Activated CD4-positive, alpha-beta memory T cell treated with anti-CD3 and anti-CD28 coated beads for 36 hours (primary cell): ENCODE measurements at regions not wholly inside any gene's neighbourhood (a gene's known extent, or its start where the extent isn't known, plus 50 kb on each side); places are given as distances from the start of the nearest gene placed in this dataset.
A peak's percentile ranks its signal among the peaks of the same experiment; 100 is the strongest.
"Not testable (repeated sequence)": the region's sequence is repeated elsewhere in the genome, so short reads cannot be mapped to it uniquely, and the experiment has no call there.

ENCODE experiments used
- CTCF ChIA-PET: fragments of 350-600 bp; sonication (Branson Sonifier 250); formaldehyde crosslinking; loops from one replicate; lab custom pipeline; 2021; ENCODE audit warnings: antibody characterized with exemption, inconsistent platforms; lab: Charles Lee
- POLR2A ChIA-PET: fragments of 350-600 bp; sonication (Branson Sonifier 250); formaldehyde crosslinking; loops from one replicate; lab custom pipeline; 2021; ENCODE audit warnings: antibody characterized with exemption; lab: Charles Lee
- DNase-seq: peaks from one replicate; pipeline ENCODE4 v3.0.0-alpha.2; 2020
- H3K27ac Mint-ChIP-seq: one replicate; pipeline ENCODE4 v1.8.0; 2021; ENCODE audit warnings: mixed read lengths
- H3K27me3 Mint-ChIP-seq: one replicate; pipeline ENCODE4 v1.8.0; 2021; ENCODE audit warnings: mixed read lengths
- H3K36me3 Mint-ChIP-seq: one replicate; pipeline ENCODE4 v1.8.0; 2021; ENCODE audit warnings: mixed read lengths
- H3K4me1 Mint-ChIP-seq: one replicate; pipeline ENCODE4 v1.8.0; 2021; ENCODE audit warnings: low read depth, mixed read lengths
- H3K4me3 Mint-ChIP-seq: one replicate; pipeline ENCODE4 v1.8.0; 2021; ENCODE audit warnings: mild to moderate bottlenecking, mixed read lengths
- H3K9me3 Mint-ChIP-seq: one replicate; pipeline ENCODE4 v1.8.0; 2021; ENCODE audit warnings: mixed read lengths
- intact Hi-C: fragments of 100-400 bp; cut with micrococcal nuclease; formaldehyde crosslinking; loops from one replicate; pipeline ENCODE4 v1.15.1; 2023

GRCh38 chr12:59452259-59452658 lies 143.6 kb upstream of the SLC16A7 start:
- Mint-ChIP-seq H3K36me3 (no peaks in the 10 kb centered on the region), H3K4me1 (no peaks in the 10 kb centered on the region), H3K9me3 (peaks cover 3% of the 10 kb centered on the region), H3K27ac (no peak overlapping the region), H3K27me3 (no peaks in the 10 kb centered on the region), H3K4me3 (no peak overlapping the region)
- intact Hi-C loops = no loop called here
- POLR2A ChIA-PET = no interaction called here
- DNase-seq = no peak
- CTCF ChIA-PET = no interaction called here

DNA sequence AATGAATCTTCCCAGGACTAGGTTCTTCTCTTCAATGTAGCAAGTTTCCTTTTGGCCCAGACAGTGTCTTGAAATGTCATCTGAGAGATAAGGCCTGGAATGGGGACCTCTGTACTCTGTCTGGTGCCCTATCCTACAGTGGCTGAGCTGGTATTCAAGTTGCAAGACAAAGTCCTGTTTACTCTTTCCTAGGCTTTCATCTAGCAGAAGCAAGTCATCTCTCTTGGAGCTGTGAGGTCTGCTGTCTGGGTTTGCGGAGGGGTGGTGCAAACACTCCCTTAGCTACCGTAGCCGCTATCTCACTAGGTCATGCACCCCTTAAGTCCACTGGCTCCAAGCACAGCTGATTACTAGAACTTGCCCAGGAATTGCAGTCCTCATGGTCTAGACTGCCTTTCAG lies 149.7 kb upstream of the SLC16A7 start:
- H3K27me3 Mint-ChIP-seq = peaks cover 5% of the 10 kb centered on the region
- no peaks in the 10 kb centered on the region for H3K4me1 Mint-ChIP-seq
- POLR2A ChIA-PET = no interaction called here

GRCh38 chr12:59444932-59445331 lies 150.9 kb upstream of the SLC16A7 start:
- Mint-ChIP-seq H3K4me1 (no peaks in the 10 kb centered on the region), H3K27ac (no peak overlapping the region), H3K27me3 (peaks cover 10% of the 10 kb centered on the region), H3K4me3 (no peak overlapping the region), H3K9me3 (peaks cover 23% of the 10 kb centered on the region), H3K36me3 (peaks cover 3% of the 10 kb centered on the region)
- ChIA-PET POLR2A (no interaction called here), CTCF (interaction anchor here (1.5 to 2.6 kb wide), 2 partner anchors 15 to 364 kb away, joined by 4 to 12 read pairs; no protein-coding TSS in a partner anchor)
- intact Hi-C loops = no loop called here
- DNase-seq = peak; percentile 13

More for the DNA sequence above, 149.7 kb upstream of the SLC16A7 start:
- no peak for DNase-seq
- CTCF ChIA-PET = interaction anchor here (0.5 to 2.6 kb wide), 4 partner anchors 17 to 363 kb away, joined by 3 to 12 read pairs (median 4); no protein-coding TSS in a partner anchor
- peaks cover 3% of the 10 kb centered on the region for H3K36me3 Mint-ChIP-seq
- H3K27ac Mint-ChIP-seq = no peak overlapping the region
- intact Hi-C loops = no loop called here
- H3K9me3 Mint-ChIP-seq = peaks cover 15% of the 10 kb centered on the region
- H3K4me3 Mint-ChIP-seq = no peak overlapping the region

GRCh38 chr12:59432057-59432456 lies 163.8 kb upstream of the SLC16A7 start:
- Mint-ChIP-seq H3K27me3 (no peaks in the 10 kb centered on the region), H3K27ac (no peak overlapping the region), H3K9me3 (no peaks in the 10 kb centered on the region), H3K36me3 (no peaks in the 10 kb centered on the region), H3K4me1 (no peaks in the 10 kb centered on the region), H3K4me3 (no peak overlapping the region)
- intact Hi-C loops = loop anchor here (10.0 kb wide), 1 partner anchor 403 kb away; no protein-coding TSS in a partner anchor
- CTCF ChIA-PET = interaction anchor here (2.2 kb wide), 1 partner anchor 404 kb away, joined by 5 read pairs; no protein-coding TSS in a partner anchor
- POLR2A ChIA-PET = no interaction called here
- no peak for DNase-seq

GRCh38 chr12:59431266-59431665 lies 164.6 kb upstream of the SLC16A7 start:
- no peak for DNase-seq
- no peaks in the 10 kb centered on the region for H3K36me3 Mint-ChIP-seq
- intact Hi-C loops = loop anchor here (10.0 kb wide), 1 partner anchor 404 kb away; no protein-coding TSS in a partner anchor
- H3K9me3 Mint-ChIP-seq = no peaks in the 10 kb centered on the region
- H3K4me1 Mint-ChIP-seq = no peaks in the 10 kb centered on the region
- H3K4me3 Mint-ChIP-seq = no peak overlapping the region
- no peaks in the 10 kb centered on the region for H3K27me3 Mint-ChIP-seq
- POLR2A ChIA-PET = no interaction called here
- CTCF ChIA-PET = interaction anchor here (0.7 kb wide), 1 partner anchor 404 kb away, joined by 3 read pairs; no protein-coding TSS in a partner anchor
- H3K27ac Mint-ChIP-seq = no peak overlapping the region

GRCh38 chr12:59429766-59430165 lies 166.1 kb upstream of the SLC16A7 start:
- no peak overlapping the region for H3K4me3 Mint-ChIP-seq
- intact Hi-C loops = loop anchor here (10.0 kb wide), 1 partner anchor 405 kb away; no protein-coding TSS in a partner anchor
- H3K9me3 Mint-ChIP-seq = no peaks in the 10 kb centered on the region
- no peak for DNase-seq
- no peaks in the 10 kb centered on the region for H3K27me3 Mint-ChIP-seq
- H3K4me1 Mint-ChIP-seq = no peaks in the 10 kb centered on the region
- H3K36me3 Mint-ChIP-seq = no peaks in the 10 kb centered on the region
- ChIA-PET POLR2A (no interaction called here), CTCF (interaction anchor here (1.2 to 2.2 kb wide), 2 partner anchors 16 to 405 kb away, joined by 3 to 4 read pairs; no protein-coding TSS in a partner anchor)
- H3K27ac Mint-ChIP-seq = no peak overlapping the region

GRCh38 chr12:59425798-59426197 lies 170.0 kb upstream of the SLC16A7 start:
- intact Hi-C loops = no loop called here
- Mint-ChIP-seq H3K27ac (no peak overlapping the region), H3K4me1 (no peaks in the 10 kb centered on the region), H3K27me3 (no peaks in the 10 kb centered on the region), H3K4me3 (no peak overlapping the region), H3K36me3 (no peaks in the 10 kb centered on the region), H3K9me3 (no peaks in the 10 kb centered on the region)
- DNase-seq = no peak
- POLR2A ChIA-PET = no interaction called here
- CTCF ChIA-PET = interaction anchor here (1.2 kb wide), 1 partner anchor 22 kb away, joined by 4 read pairs; no protein-coding TSS in a partner anchor

- intact Hi-C loops, DNase-seq, H3K9me3 Mint-ChIP-seq, H3K4me3 Mint-ChIP-seq, POLR2A ChIA-PET, H3K27me3 Mint-ChIP-seq, H3K27ac Mint-ChIP-seq, H3K4me1 Mint-ChIP-seq, H3K36me3 Mint-ChIP-seq: not testable (repeated sequence)
- CTCF ChIA-PET = interaction anchor here (1.5 kb wide), 1 partner anchor 383 kb away, joined by 3 read pairs; no protein-coding TSS in a partner anchor
Observed at GRCh38 chr12:59424666-59425065, 171.2 kb upstream of the SLC16A7 start.

DNA sequence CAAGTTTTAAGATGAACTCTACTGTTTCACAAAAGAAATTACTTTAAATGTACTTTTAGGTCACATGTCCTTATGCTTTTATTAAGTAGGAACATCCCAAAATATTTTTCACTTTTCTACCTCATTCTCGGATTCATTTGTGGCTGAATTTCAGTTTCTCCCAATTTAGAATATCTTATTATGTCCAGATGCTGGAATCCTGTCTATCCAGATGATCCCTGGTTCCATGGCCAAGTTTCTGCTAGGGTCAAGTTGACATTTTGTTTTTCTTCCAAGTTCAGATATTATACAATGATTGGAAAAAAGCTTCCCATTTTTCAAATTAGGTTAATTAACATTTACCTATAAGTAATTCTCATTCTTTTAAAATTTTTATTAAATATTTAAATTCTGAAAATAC lies 181.8 kb upstream of the SLC16A7 start:
- CTCF ChIA-PET = no interaction called here

GRCh38 chr12:59408431-59408830 lies 187.4 kb upstream of the SLC16A7 start:
- intact Hi-C loops = no loop called here
- ChIA-PET POLR2A (no interaction called here), CTCF (no interaction called here)
- H3K27me3 Mint-ChIP-seq = no peaks in the 10 kb centered on the region
- peaks cover 10% of the 10 kb centered on the region for H3K4me1 Mint-ChIP-seq
- no peak overlapping the region for H3K4me3 Mint-ChIP-seq
- no peak for DNase-seq
- H3K27ac Mint-ChIP-seq = no peak overlapping the region
- no peaks in the 10 kb centered on the region for H3K36me3 Mint-ChIP-seq
- H3K9me3 Mint-ChIP-seq = no peaks in the 10 kb centered on the region

More for the DNA sequence above, 181.8 kb upstream of the SLC16A7 start:
- H3K4me1 Mint-ChIP-seq = no peaks in the 10 kb centered on the region
- DNase-seq = no peak
- intact Hi-C loops = no loop called here
- POLR2A ChIA-PET = no interaction called here
- no peak overlapping the region for H3K27ac Mint-ChIP-seq
- no peaks in the 10 kb centered on the region for H3K36me3 Mint-ChIP-seq
- H3K9me3 Mint-ChIP-seq = no peaks in the 10 kb centered on the region
- H3K4me3 Mint-ChIP-seq = no peak overlapping the region
- H3K27me3 Mint-ChIP-seq = no peaks in the 10 kb centered on the region

DNA sequence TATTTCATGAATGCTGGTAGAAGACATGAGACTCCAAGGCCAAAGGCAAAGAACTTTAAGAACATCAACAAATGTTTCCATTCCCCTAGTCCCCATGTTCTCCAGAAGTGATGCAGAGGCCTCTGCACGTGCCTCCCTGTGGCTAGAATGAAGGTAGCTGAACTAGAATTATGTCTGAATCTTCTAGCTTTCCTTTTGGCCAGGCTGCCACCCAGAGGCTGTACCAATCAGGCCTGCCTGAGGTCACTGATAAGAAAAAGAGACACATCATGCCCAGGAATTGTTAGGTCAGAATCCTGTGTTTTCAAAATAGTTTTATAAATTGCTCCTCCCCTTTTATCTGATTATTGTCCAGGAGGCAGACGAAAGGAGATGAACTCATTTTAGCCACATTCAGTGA lies 188.0 kb upstream of the SLC16A7 start:
- Mint-ChIP-seq H3K4me1 (peaks cover 10% of the 10 kb centered on the region), H3K4me3 (no peak overlapping the region), H3K9me3 (no peaks in the 10 kb centered on the region), H3K27me3 (peaks cover 2% of the 10 kb centered on the region), H3K27ac (no peak overlapping the region), H3K36me3 (no peaks in the 10 kb centered on the region)
- POLR2A ChIA-PET = no interaction called here
- DNase-seq = no peak
- intact Hi-C loops = no loop called here
- CTCF ChIA-PET = interaction anchor here (2.4 kb wide), 1 partner anchor 428 kb away, joined by 16 read pairs; no protein-coding TSS in a partner anchor

DNA sequence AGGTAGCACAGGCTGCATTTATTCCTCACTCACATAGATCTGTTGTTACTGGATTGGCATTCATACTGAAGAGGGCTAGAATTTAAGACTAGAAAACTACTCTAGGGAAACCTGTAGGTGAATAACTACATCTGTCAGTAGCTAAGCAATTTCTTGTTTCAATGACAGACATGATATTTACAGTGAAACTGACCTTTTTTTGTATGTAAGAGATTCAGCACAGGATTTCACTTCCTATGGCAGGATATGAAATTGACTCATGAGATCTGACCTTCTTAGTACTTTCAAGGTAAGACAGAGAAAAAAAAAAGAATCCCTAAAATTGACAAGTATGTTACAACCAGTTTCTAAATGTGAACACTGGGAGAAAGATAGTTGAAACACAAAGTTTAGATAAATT lies 189.8 kb upstream of the SLC16A7 start:
- Mint-ChIP-seq H3K36me3 (no peaks in the 10 kb centered on the region), H3K27me3 (peaks cover 2% of the 10 kb centered on the region), H3K4me1 (peaks cover 10% of the 10 kb centered on the region), H3K27ac (no peak overlapping the region), H3K9me3 (no peaks in the 10 kb centered on the region), H3K4me3 (no peak overlapping the region)
- CTCF ChIA-PET = interaction anchor here (1.0 to 2.4 kb wide), 3 partner anchors 401 to 429 kb away, joined by 4 to 16 read pairs (median 5); no protein-coding TSS in a partner anchor
- no peak for DNase-seq
- intact Hi-C loops = loop anchor here (1.0 kb wide), 1 partner anchor 191 kb away; no protein-coding TSS in a partner anchor
- POLR2A ChIA-PET = no interaction called here
